Right lobe of liver (tissue), 6 donors: ENCODE measurements at regions not wholly inside any gene's neighbourhood (a gene's known extent, or its start where the extent isn't known, plus 50 kb on each side); places are given as distances from the start of the nearest gene placed in this dataset.

Experiments used
- ATAC-seq, 4 donors: fragments of 200-7000 bp; cut with Tn5 transposase; one replicate each; pipeline ENCODE4 v1.9.1; 2020; ENCODE audit warnings: mild to moderate bottlenecking in 4 of 4, moderate library complexity in 4 of 4
- DNase-seq, 3 donors: peaks; one replicate each; pipeline ENCODE4 v3.0.0-alpha.2; 2020
- H3K27ac ChIP-seq, 3 donors: fragments of 200-600 bp; one replicate each; pipeline ENCODE4 v1.8.0; 2022
- H3K27me3 ChIP-seq, 2 donors: fragments of 200-600 bp; one replicate each; pipeline ENCODE4 v1.8.0; 2022
- H3K36me3 ChIP-seq, 4 donors: fragments of 200-600 bp; sonication (generic) in 1 of 4; one replicate each; pipeline versions ENCODE4 v1.5.1 to v1.8.0; 2017 to 2022; ENCODE audit warnings: control low read depth in 1 of 4
- H3K4me1 ChIP-seq, 4 donors: fragments of 200-600 bp; sonication (generic) in 1 of 4; one replicate each; pipeline versions ENCODE4 v1.5.1 to v1.8.0; 2017 to 2022; ENCODE audit warnings: control low read depth in 1 of 4
- H3K4me3 ChIP-seq, 3 donors: fragments of 200-600 bp; one replicate each; pipeline ENCODE4 v1.8.0; 2022
- H3K9me3 ChIP-seq, 4 donors: fragments of 200-600 bp; sonication (generic) in 1 of 4; one replicate each; pipeline versions ENCODE4 v1.5.1 to v1.8.0; 2017 to 2022; ENCODE audit warnings: control low read depth in 1 of 4
- POLR2A ChIP-seq: fragments of 450-650 bp; IDR thresholded peaks from one replicate; pipeline ENCODE4 v1.6.1; 2017; ENCODE audit warnings: antibody characterized with exemption, mild to moderate bottlenecking
- WGBS: methylation state at CpG from one replicate; pipeline ENCODE4 v1.1.6; 2018; ENCODE audit warnings: low coverage, low lambda C conversion rate; ENCODE audit not compliant: insufficient coverage; ENCODE audit errors: missing lambda C conversion rate; 5-methylcytosine and 5-hydroxymethylcytosine counted together
- intact Hi-C, 2 donors: fragments of 100-400 bp; cut with DNase I; formaldehyde crosslinking; loops; one replicate each; pipeline versions ENCODE4 v1.11.2 to v1.14.1; 2022
- TF ChIP-seq, protein P1 (sequence below), 4 donors: fragments of 200-600 bp in 3 of 4; fragments of 450-650 bp in 1 of 4; IDR thresholded peaks; one replicate each; pipeline versions ENCODE4 v1.5.1 to v1.8.0; 2016 to 2022; ENCODE audit warnings: antibody characterized with exemption in 4 of 4, mild to moderate bottlenecking in 2 of 4
- donor health status: DM: no; HTN: yes; CAD: no.
- donor health status: DM: no; HTN: no; CAD: no.
- donor health status: DM: no; HTN: no; CAD: no.
- donor health status: DM: no; HTN: yes; CAD: no.
- donor health status: DM: no; HTN: yes; CAD: no.

DNA sequence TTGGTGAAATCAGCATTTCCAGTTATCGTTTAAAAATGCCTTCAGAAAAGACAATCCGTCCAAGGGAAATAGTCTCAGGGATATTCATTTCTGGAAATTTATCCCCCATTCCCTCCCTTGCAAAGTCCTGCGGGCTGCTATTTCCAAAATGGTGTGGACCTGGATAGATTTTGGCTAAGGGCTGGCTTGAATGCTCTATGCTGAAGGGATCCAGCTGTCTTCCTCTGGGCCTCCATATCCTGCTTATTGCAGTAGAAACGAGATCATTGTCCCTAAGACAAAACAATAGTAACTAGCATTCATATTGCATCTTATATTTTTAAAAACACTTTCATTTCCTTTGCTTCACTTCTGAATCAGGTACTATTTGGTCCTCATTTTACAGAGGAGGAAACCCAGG lies 129.9 kb downstream of the ANKRD60 start:
- Histone ChIP-seq H3K27ac (no peak overlapping the region), H3K36me3 (no peaks in the 10 kb centered on the region), H3K4me3 (no peak overlapping the region), H3K27me3 (no peaks in the 10 kb centered on the region), H3K4me1 (no peaks in the 10 kb centered on the region), H3K9me3 (no peaks in the 10 kb centered on the region)
- DNase-seq (no peak), ATAC-seq (no peak)
- intact Hi-C loops = loop anchor here in 1 of 2 donors (10.0 kb wide), 1 partner anchor 444 kb away; no protein-coding TSS in a partner anchor
- TF ChIP-seq, protein P1, sequence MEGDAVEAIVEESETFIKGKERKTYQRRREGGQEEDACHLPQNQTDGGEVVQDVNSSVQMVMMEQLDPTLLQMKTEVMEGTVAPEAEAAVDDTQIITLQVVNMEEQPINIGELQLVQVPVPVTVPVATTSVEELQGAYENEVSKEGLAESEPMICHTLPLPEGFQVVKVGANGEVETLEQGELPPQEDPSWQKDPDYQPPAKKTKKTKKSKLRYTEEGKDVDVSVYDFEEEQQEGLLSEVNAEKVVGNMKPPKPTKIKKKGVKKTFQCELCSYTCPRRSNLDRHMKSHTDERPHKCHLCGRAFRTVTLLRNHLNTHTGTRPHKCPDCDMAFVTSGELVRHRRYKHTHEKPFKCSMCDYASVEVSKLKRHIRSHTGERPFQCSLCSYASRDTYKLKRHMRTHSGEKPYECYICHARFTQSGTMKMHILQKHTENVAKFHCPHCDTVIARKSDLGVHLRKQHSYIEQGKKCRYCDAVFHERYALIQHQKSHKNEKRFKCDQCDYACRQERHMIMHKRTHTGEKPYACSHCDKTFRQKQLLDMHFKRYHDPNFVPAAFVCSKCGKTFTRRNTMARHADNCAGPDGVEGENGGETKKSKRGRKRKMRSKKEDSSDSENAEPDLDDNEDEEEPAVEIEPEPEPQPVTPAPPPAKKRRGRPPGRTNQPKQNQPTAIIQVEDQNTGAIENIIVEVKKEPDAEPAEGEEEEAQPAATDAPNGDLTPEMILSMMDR (IDR thresholded peaks at IDR 0.05) = no peak
- TF ChIP-seq POLR2A = no peak
- WGBS = 29% methylated on average over 4 of the region's 4 CpGs

DNA sequence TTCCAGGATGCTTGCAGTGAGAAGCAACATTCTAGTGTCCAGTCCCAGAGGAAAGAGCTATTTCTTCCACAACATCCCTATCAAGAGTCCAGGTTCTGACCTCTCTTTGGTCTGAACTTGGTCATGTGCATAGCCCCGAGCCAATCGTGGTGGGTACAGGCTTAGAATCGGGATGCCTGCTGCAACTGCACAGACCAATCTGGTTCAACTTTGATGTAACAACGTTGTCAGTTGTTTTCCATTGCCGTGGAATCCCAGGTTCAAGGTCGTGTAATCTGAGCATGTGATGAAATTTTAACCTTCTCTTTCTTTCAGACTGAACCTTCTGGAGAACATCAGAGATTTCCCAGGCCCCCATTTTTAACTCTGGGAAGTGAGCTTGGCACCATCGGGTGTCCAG lies 130.5 kb downstream of the ANKRD60 start:
- intact Hi-C loops = loop anchor here in 1 of 2 donors (10.0 kb wide), 1 partner anchor 443 kb away; no protein-coding TSS in a partner anchor
- no peak for ATAC-seq
- TF ChIP-seq POLR2A = no peak
- TF ChIP-seq, protein P1 (IDR thresholded peaks at IDR 0.05) = no peak

DNA sequence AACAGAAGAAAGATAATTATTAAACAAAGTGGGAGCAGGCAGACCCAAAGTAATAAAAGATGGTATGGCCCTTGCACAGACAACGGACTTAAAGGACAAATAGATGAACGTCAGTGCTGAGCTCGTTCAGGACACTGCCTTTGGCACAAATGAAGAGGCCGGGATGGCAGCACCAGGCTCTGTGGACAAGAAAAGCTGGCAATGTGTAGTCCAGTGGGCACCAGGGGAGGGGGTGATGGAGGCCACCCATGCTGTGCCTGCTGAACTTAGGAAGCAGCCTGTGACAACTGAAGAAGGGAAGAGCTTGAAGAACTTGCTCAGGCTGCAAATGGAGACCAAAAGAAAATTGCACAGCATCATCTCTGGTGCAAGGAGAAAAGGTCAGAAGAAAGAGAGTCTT lies 131.0 kb downstream of the ANKRD60 start:
- no peak for ATAC-seq
- no peak overlapping the region for H3K4me3 ChIP-seq
- H3K4me1 ChIP-seq = no peaks in the 10 kb centered on the region
- WGBS = 51% methylated on average over 4 of the region's 4 CpGs
- no peak overlapping the region for H3K27ac ChIP-seq
- TF ChIP-seq POLR2A = no peak
- TF ChIP-seq, protein P1 (IDR thresholded peaks at IDR 0.05) = no peak
- no peaks in the 10 kb centered on the region for H3K9me3 ChIP-seq
- no peaks in the 10 kb centered on the region for H3K36me3 ChIP-seq
- no peaks in the 10 kb centered on the region for H3K27me3 ChIP-seq
- no peak for DNase-seq
- intact Hi-C loops = loop anchor here in 1 of 2 donors (10.0 kb wide), 1 partner anchor 443 kb away; no protein-coding TSS in a partner anchor

More for the DNA sequence above, 130.5 kb downstream of the ANKRD60 start:
- Histone ChIP-seq H3K9me3 (no peaks in the 10 kb centered on the region), H3K27ac (no peak overlapping the region), H3K4me3 (no peak overlapping the region), H3K36me3 (no peaks in the 10 kb centered on the region), H3K4me1 (no peaks in the 10 kb centered on the region), H3K27me3 (no peaks in the 10 kb centered on the region)
- 35% methylated on average over 4 of the region's 7 CpGs for WGBS
- DNase-seq = no peak

DNA sequence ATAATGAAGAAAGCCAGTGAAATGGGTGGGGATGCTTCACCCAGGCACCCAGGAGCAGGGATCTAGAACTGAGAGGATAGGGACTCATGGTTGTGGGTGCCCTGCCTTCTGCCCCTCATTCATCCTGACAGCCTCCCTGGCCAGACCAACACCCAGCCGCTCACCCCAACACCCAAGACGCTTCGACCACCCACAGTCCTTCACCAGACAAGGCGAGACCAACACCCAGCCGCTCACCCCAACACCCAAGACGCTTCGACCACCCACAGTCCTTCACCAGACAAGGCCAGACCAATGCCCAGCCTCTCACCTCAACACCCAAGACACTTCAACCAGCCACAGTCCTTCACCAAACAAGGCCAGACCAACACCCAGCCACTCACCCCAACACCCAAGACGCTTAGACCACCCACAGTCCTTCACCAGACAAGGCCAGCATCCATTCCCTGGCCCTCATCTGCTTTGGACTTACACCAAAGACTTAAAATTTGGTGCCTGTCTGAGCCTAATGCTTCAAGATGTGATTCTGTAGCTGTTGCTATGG lies 131.5 kb downstream of the ANKRD60 start:
- no peaks in the 10 kb centered on the region for H3K4me1 ChIP-seq
- H3K27me3 ChIP-seq = no peaks in the 10 kb centered on the region
- WGBS = 31% methylated on average over 2 of the region's 8 CpGs
- H3K4me3 ChIP-seq = no peak overlapping the region
- ATAC-seq = no peak
- no peak overlapping the region for H3K27ac ChIP-seq
- H3K9me3 ChIP-seq = no peaks in the 10 kb centered on the region
- TF ChIP-seq POLR2A = no peak
- TF ChIP-seq, protein P1 (IDR thresholded peaks at IDR 0.05) = no peak
- intact Hi-C loops = loop anchor here in 1 of 2 donors (10.0 kb wide), 1 partner anchor 442 kb away; no protein-coding TSS in a partner anchor
- DNase-seq = no peak
- H3K36me3 ChIP-seq = no peaks in the 10 kb centered on the region
